ENCODE measurements at regions not wholly inside any gene's neighbourhood (a gene's known extent, or its start where the extent isn't known, plus 50 kb on each side); places are given as distances from the start of the nearest gene placed in this dataset.

DNA sequence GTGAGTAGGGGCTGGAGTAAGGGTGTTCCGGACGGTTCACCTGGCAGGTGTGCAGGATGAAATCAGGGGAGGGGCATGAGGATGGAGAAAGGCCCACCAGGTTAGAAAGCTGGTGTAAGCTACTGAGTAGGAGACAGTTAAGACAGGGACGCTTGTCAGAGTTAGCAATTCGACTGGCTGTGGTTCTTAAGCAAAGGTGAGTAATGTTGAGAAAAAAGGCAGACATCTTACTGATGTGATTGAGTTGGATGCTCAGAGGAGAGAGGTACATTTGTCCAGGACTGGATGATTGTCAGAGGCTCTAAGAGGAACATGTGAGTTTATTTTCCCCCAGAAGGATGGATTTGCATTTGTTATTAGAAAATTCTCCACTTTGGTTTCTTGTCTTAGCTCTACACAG lies 90.5 kb upstream of the MGAT5 start:
- no CpG with 5 or more reads among the region's 4 CpGs for WGBS (ENCODE audit: extremely low coverage, insufficient read length, low lambda C conversion rate)
- H3K18ac ChIP-seq (ENCODE audit: insufficient read length, low read depth, low read length) = no peak overlapping the region
- H3K9me3 Mint-ChIP-seq = no peaks in the 10 kb centered on the region
- no peak overlapping the region for H2AK5ac ChIP-seq (ENCODE audit: insufficient read length, low read length)
- H3T11ph ChIP-seq (ENCODE audit: low read length) = no peak overlapping the region
- no peak overlapping the region for H3K9ac ChIP-seq (ENCODE audit: extremely low read depth, insufficient read length, low read length)
- H4K5ac ChIP-seq (ENCODE audit: insufficient read length, low read depth, low read length) = no peak overlapping the region
- no peaks in the 10 kb centered on the region for H3K27me3 Mint-ChIP-seq (ENCODE audit: low read depth)
- no peak overlapping the region for H2AFZ ChIP-seq (ENCODE audit: low read length)
- H3K27me3 ChIP-seq (ENCODE audit: insufficient read depth, low read length) = no peaks in the 10 kb centered on the region
- no peak overlapping the region for H2BK15ac ChIP-seq (ENCODE audit: low read depth, low read length)
- H3K4me3 Mint-ChIP-seq = no peak overlapping the region
- H3K9me3 ChIP-seq (ENCODE audit: control insufficient read depth, low read depth, low read length) = no peaks in the 10 kb centered on the region
- H2BK12ac ChIP-seq (ENCODE audit: insufficient read length, low read depth, low read length) = no peak overlapping the region
- H4K20me1 ChIP-seq (ENCODE audit: control insufficient read depth, insufficient read depth, insufficient read length) = no peaks in the 10 kb centered on the region
- no peak overlapping the region for H2BK120ac ChIP-seq (ENCODE audit: low read depth, low read length, poor library complexity, severe bottlenecking)
- H3K79me2 ChIP-seq (ENCODE audit: insufficient read depth, low read length) = peaks cover 6% of the 10 kb centered on the region; the same call in 1 of the 2 replicates
- H3K36me3 Mint-ChIP-seq (ENCODE audit: insufficient read depth in 1 of 3, low read depth in 3 of 3) = no peaks in the 10 kb centered on the region; a peak in 1 of 7 replicates
- peaks cover 31 to 45% of the 10 kb centered on the region in 2 experiments for H3K4me1 Mint-ChIP-seq
- no peak overlapping the region for H3K27ac ChIP-seq (ENCODE audit: insufficient read length, low read depth, low read length)
- no peak overlapping the region for H4K8ac ChIP-seq (replicated peaks; ENCODE audit: insufficient read length, low read depth, low read length)
- no peak overlapping the region for H3K14ac ChIP-seq (ENCODE audit: insufficient read depth, low read length)
- H3K27ac Mint-ChIP-seq = no peak overlapping the region; a peak in 1 of 7 replicates
- no peaks in the 10 kb centered on the region for H3K23me2 ChIP-seq (ENCODE audit: insufficient read length, low read depth, low read length, poor library complexity, severe bottlenecking)
- no peaks in the 10 kb centered on the region for H3K79me1 ChIP-seq (ENCODE audit: insufficient read depth, low read depth, low read length, poor library complexity, severe bottlenecking)
- no peak overlapping the region for H4K91ac ChIP-seq (ENCODE audit: insufficient read length, low read depth, low read length)
- H3K4me2 ChIP-seq (ENCODE audit: insufficient read depth, insufficient read length, low read length) = no peak overlapping the region
- H2BK5ac ChIP-seq (ENCODE audit: insufficient read length, low read length) = no peak overlapping the region
- H2BK20ac ChIP-seq (ENCODE audit: low read depth, low read length, poor library complexity, severe bottlenecking) = no peak overlapping the region
- H3K23ac ChIP-seq (ENCODE audit: insufficient read length, low read depth, low read length) = no peak overlapping the region
- no peak overlapping the region for H3K4ac ChIP-seq (ENCODE audit: low read depth, low read length)
- H3K56ac ChIP-seq (ENCODE audit: insufficient read length, low read depth, low read length) = no peak overlapping the region
- DNase-seq = no peak
- TF ChIP-seq, protein P1, sequence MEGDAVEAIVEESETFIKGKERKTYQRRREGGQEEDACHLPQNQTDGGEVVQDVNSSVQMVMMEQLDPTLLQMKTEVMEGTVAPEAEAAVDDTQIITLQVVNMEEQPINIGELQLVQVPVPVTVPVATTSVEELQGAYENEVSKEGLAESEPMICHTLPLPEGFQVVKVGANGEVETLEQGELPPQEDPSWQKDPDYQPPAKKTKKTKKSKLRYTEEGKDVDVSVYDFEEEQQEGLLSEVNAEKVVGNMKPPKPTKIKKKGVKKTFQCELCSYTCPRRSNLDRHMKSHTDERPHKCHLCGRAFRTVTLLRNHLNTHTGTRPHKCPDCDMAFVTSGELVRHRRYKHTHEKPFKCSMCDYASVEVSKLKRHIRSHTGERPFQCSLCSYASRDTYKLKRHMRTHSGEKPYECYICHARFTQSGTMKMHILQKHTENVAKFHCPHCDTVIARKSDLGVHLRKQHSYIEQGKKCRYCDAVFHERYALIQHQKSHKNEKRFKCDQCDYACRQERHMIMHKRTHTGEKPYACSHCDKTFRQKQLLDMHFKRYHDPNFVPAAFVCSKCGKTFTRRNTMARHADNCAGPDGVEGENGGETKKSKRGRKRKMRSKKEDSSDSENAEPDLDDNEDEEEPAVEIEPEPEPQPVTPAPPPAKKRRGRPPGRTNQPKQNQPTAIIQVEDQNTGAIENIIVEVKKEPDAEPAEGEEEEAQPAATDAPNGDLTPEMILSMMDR (conservative IDR thresholded peaks at IDR 0.05) = no peak
- H3K4me1 ChIP-seq (ENCODE audit: insufficient read depth, low read length) = peaks cover 15% of the 10 kb centered on the region
